Hindlimb muscle (tissue), 1 donor: ENCODE measurements at regions not wholly inside any gene's neighbourhood (a gene's known extent, or its start where the extent isn't known, plus 50 kb on each side); places are given as distances from the start of the nearest gene placed in this dataset.
"Not testable (repeated sequence)": the region's sequence is repeated elsewhere in the genome, so short reads cannot be mapped to it uniquely, and the experiment has no call there.

Experiments
- DNase-seq: peaks from one replicate; pipeline ENCODE4 v3.0.0-alpha.2; 2013

GRCh38 chr2:111480633-111481032 lies 359.9 kb downstream of the BCL2L11 start:
- not testable (repeated sequence) for DNase-seq

GRCh38 chr2:111481219-111481618 lies 360.5 kb downstream of the BCL2L11 start:
- not testable (repeated sequence) for DNase-seq

- not testable (repeated sequence) for DNase-seq
Measured at GRCh38 chr2:111482987-111483679, 362.4 kb downstream of the BCL2L11 start.

- DNase-seq = not testable (repeated sequence)
Measured at GRCh38 chr2:111484097-111484496, 363.4 kb downstream of the BCL2L11 start.

- not testable (repeated sequence) for DNase-seq
Measured at GRCh38 chr2:111485895-111486294, 365.2 kb downstream of the BCL2L11 start.

GRCh38 chr2:111488451-111488850 lies 367.7 kb downstream of the BCL2L11 start:
- not testable (repeated sequence) for DNase-seq

- not testable (repeated sequence) for DNase-seq
Measured at GRCh38 chr2:111489460-111489859, 368.7 kb downstream of the BCL2L11 start.

GRCh38 chr2:111491181-111491580 lies 370.5 kb downstream of the BCL2L11 start:
- DNase-seq = not testable (repeated sequence)

- DNase-seq = not testable (repeated sequence)
Measured at GRCh38 chr2:111491614-111492013, 370.9 kb downstream of the BCL2L11 start.

- DNase-seq = not testable (repeated sequence)
Measured at GRCh38 chr2:111492995-111493719, 372.4 kb downstream of the BCL2L11 start.

- peak; percentile 15 for DNase-seq
Measured at GRCh38 chr2:111493720-111494078, 373.0 kb downstream of the BCL2L11 start.

GRCh38 chr2:111494288-111494980 lies 373.7 kb downstream of the BCL2L11 start:
- not testable (repeated sequence) for DNase-seq

- not testable (repeated sequence) for DNase-seq
Measured at GRCh38 chr2:111494981-111495315, 374.2 kb downstream of the BCL2L11 start.

GRCh38 chr2:111495636-111496035 lies 374.9 kb downstream of the BCL2L11 start:
- not testable (repeated sequence) for DNase-seq

- not testable (repeated sequence) for DNase-seq
Measured at GRCh38 chr2:111496176-111496575, 375.5 kb downstream of the BCL2L11 start.

- not testable (repeated sequence) for DNase-seq
Measured at GRCh38 chr2:111496860-111497259, 376.1 kb downstream of the BCL2L11 start.

- not testable (repeated sequence) for DNase-seq
Measured at GRCh38 chr2:111497270-111497669, 376.6 kb downstream of the BCL2L11 start.

- not testable (repeated sequence) for DNase-seq
Measured at GRCh38 chr2:111500536-111501062, 379.9 kb downstream of the BCL2L11 start.

GRCh38 chr2:111503844-111504570 lies 380.0 kb downstream of the ANAPC1 start:
- DNase-seq = not testable (repeated sequence)

GRCh38 chr2:111504571-111504942 lies 379.4 kb downstream of the ANAPC1 start:
- DNase-seq = not testable (repeated sequence)

- not testable (repeated sequence) for DNase-seq
Measured at GRCh38 chr2:111505267-111505666, 378.7 kb downstream of the ANAPC1 start.

- not testable (repeated sequence) for DNase-seq
Measured at GRCh38 chr2:111506936-111507335, 377.1 kb downstream of the ANAPC1 start.
